Mesendoderm (in vitro differentiated cells): ENCODE measurements at regions not wholly inside any gene's neighbourhood (a gene's known extent, or its start where the extent isn't known, plus 50 kb on each side); places are given as distances from the start of the nearest gene placed in this dataset.
A peak's percentile ranks its signal among the peaks of the same experiment; 100 is the strongest.

Source experiments
- DNase-seq: peaks from one replicate; pipeline ENCODE4 v3.0.0; 2013
- H2AK5ac ChIP-seq: 2 replicates; pipeline ENCODE4 v1.6.1; 2013; ENCODE audit warnings: low read length, inconsistent platforms
- H2BK120ac ChIP-seq: 2 replicates; pipeline ENCODE4 v1.6.1; 2013; ENCODE audit warnings: low read depth, mild to moderate bottlenecking, low read length, moderate library complexity, mixed read lengths
- H2BK15ac ChIP-seq: replicated peaks from 2 replicates; pipeline ENCODE4 v1.6.1; 2013; ENCODE audit warnings: low read depth, mild to moderate bottlenecking, moderate library complexity
- H2BK5ac ChIP-seq: 2 replicates; pipeline ENCODE4 v1.6.1; 2013; ENCODE audit warnings: low read length, inconsistent platforms
- H3K18ac ChIP-seq: 2 replicates; pipeline ENCODE4 v1.6.1; 2013; ENCODE audit warnings: mild to moderate bottlenecking, low read length, mixed read lengths
- H3K23ac ChIP-seq: one replicate; pipeline ENCODE4 v1.6.1; 2013; ENCODE audit warnings: low read length
- H3K27ac ChIP-seq: 2 replicates; pipeline ENCODE4 v1.5.1; 2013; ENCODE audit warnings: low read depth, mild to moderate bottlenecking, inconsistent platforms, low read length, moderate library complexity
- H3K27me3 ChIP-seq: 2 replicates; pipeline ENCODE4 v1.6.1; 2013; ENCODE audit warnings: low read length, control low read depth, mild to moderate bottlenecking, inconsistent platforms; ENCODE audit not compliant: insufficient read depth, poor library complexity
- H3K36me3 ChIP-seq: 2 replicates; pipeline ENCODE4 v1.6.1; 2013; ENCODE audit warnings: low read length, inconsistent platforms; ENCODE audit not compliant: control insufficient read depth, insufficient read depth
- H3K4ac ChIP-seq: one replicate; pipeline ENCODE4 v1.6.1; 2013; ENCODE audit warnings: low read depth, mild to moderate bottlenecking, low read length, moderate library complexity
- H3K4me1 ChIP-seq: 2 replicates; pipeline ENCODE4 v1.6.1; 2013; ENCODE audit warnings: low read depth, low read length, inconsistent platforms; ENCODE audit not compliant: control insufficient read depth
- H3K4me2 ChIP-seq: 2 replicates; pipeline ENCODE4 v1.6.1; 2013; ENCODE audit warnings: low read length
- H3K4me3 ChIP-seq: 2 replicates; pipeline ENCODE4 v1.5.1; 2013; ENCODE audit warnings: mild to moderate bottlenecking, low read length
- H3K56ac ChIP-seq: one replicate; pipeline ENCODE4 v1.6.1; 2013; ENCODE audit warnings: low read length
- H3K79me1 ChIP-seq: 2 replicates; pipeline ENCODE4 v1.6.1; 2013; ENCODE audit warnings: low read length, inconsistent platforms
- H3K79me2 ChIP-seq: 2 replicates; pipeline ENCODE4 v1.6.1; 2013; ENCODE audit warnings: mild to moderate bottlenecking, low read length; ENCODE audit not compliant: control insufficient read depth, insufficient read depth
- H3K9ac ChIP-seq: 2 replicates; pipeline ENCODE4 v1.6.1; 2013; ENCODE audit warnings: low read length, inconsistent platforms
- H4K5ac ChIP-seq: one replicate; pipeline ENCODE4 v1.6.1; 2013; ENCODE audit warnings: low read length
- H4K8ac ChIP-seq: one replicate; pipeline ENCODE4 v1.6.1; 2013; ENCODE audit warnings: low read depth, mild to moderate bottlenecking, control low read depth, low read length, moderate library complexity
- WGBS: extraction: QIAGEN DNeasy Blood & Tissue Kit; methylation state at CpG from one replicate; pipeline ENCODE4 v1.1.7; 2013; ENCODE audit warnings: low lambda C conversion rate, missing lambda C conversion rate; ENCODE audit not compliant: insufficient coverage; ENCODE audit errors: extremely low coverage; 5-methylcytosine and 5-hydroxymethylcytosine counted together

DNA sequence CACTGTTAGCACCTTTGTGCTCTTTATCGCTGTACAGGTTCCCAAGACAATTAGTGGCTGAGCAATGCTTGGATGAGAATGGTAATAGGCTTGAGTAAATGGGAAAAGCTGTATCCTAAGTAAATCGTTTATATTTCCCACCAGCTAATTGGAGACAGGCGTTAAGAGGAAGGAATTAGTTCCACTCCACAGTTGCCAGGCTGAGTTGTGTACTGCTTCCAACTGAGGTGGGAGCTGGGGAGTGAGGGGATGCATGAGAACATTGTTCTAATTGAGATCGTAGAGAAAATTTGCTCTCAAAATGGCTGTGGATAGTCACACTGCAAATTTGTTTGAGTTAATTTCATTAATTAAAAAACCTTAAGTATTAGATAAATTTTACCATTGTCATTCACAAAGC is 285.0 kb upstream of the ADAMTSL1 start:
- no peaks in the 10 kb centered on the region for H3K79me2 ChIP-seq
- H4K8ac ChIP-seq, result no peak overlapping the region

DNA sequence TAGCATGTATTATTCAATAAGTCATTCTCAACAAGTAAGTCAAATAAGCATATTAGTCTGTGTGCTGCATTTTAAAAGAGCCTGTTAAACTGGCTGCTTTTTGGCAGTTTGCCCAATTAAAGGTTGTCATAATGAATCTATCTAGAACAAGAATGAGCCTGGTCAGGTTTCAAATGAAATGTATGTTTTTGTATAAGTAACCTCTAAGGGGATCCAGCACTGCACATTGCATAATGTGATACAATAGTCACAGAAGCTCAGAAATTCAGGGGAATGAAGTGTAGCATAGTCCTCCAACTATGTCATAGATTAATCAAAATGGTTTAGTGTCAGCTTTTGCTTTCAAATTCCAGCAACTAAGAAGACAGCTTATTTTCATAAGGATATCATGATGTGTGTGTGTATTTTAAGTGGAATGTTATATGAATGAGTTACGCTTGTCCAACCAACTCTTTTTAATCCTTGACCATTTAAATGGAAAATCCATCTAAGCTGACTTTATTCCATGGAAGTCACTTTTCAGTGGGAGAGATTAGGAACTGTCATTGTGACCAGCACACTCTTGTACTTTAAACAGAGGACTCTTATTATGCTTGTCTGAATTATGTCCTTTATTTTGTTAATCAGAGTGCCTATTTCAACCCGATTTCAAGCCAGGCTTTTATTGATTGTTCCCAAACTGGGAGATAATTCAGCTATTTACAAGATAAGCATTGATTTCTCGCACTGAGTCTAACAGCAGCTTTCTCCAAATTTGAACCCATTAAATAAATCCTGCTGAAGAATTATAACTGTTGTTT is 283.9 kb upstream of the ADAMTSL1 start:
- WGBS, result no CpG with 5 or more reads among the region's 3 CpGs
- no peak overlapping the region for H3K27ac ChIP-seq

More for the DNA sequence above, 285.0 kb upstream of the ADAMTSL1 start:
- Histone ChIP-seq H3K27ac (no peak overlapping the region), H3K4ac (no peak overlapping the region), H3K56ac (no peak overlapping the region), H3K36me3 (no peaks in the 10 kb centered on the region), H2BK120ac (no peak overlapping the region), H3K4me1 (no peaks in the 10 kb centered on the region), H2BK15ac (no peak overlapping the region), H3K4me2 (no peak overlapping the region), H3K9ac (no peak overlapping the region), H3K18ac (no peak overlapping the region), H3K79me1 (no peaks in the 10 kb centered on the region), H3K23ac (no peak overlapping the region), H4K5ac (no peak overlapping the region), H3K27me3 (no peaks in the 10 kb centered on the region), H2AK5ac (no peak overlapping the region), H2BK5ac (no peak overlapping the region), H3K4me3 (no peak overlapping the region)
- WGBS, result no CpG with 5 or more reads among the region's 4 CpGs
- no peak for DNase-seq

DNA sequence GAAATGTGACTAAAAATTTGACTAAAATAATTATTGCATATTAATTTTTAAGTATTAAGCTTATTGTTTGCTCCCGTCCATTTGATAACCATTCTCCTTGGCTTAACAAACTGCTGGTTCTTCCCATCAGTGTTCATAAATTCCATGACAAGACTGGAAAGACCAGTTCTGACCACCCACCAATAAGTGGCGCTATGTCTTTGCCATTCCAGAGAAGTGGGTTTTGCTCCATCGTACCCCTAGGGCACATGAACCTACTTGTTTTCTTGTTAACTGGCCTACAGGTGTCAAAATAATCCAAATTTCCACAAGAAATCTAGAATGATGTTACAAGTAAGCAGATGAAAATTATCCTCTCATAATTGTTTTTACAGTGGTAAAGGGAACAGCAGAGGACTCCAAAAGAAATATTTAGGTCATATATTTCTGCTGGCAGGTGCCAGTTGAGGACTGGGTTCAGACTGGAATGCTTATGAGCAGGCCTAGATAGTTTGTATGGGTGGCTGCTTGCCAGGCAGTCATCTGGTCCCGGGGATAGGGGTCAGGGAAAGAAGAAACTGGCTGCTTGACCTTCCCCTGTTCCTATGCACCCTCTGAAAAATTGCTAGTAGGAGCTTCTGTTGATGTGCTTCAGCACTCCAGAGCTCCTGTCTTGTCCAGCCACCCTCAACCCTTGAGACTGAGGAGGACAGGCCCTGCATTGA is 283.1 kb upstream of the ADAMTSL1 start:
- Histone ChIP-seq H3K27ac (no peak overlapping the region), H3K9ac (no peak overlapping the region), H3K18ac (no peak overlapping the region), H4K8ac (no peak overlapping the region), H2BK5ac (no peak overlapping the region), H3K4me1 (no peaks in the 10 kb centered on the region), H3K4me3 (no peak overlapping the region), H3K79me2 (no peaks in the 10 kb centered on the region), H3K79me1 (no peaks in the 10 kb centered on the region), H3K27me3 (no peaks in the 10 kb centered on the region), H3K56ac (no peak overlapping the region), H2BK15ac (no peak overlapping the region), H4K5ac (no peak overlapping the region), H3K4ac (no peak overlapping the region), H3K4me2 (no peak overlapping the region), H2AK5ac (no peak overlapping the region), H2BK120ac (no peak overlapping the region), H3K36me3 (no peaks in the 10 kb centered on the region), H3K23ac (no peak overlapping the region)
- no CpG with 5 or more reads among the region's 4 CpGs for WGBS
- peak; percentile 50 for DNase-seq

More for the DNA sequence above, 283.9 kb upstream of the ADAMTSL1 start:
- no peak overlapping the region for H4K8ac ChIP-seq
- H3K36me3 ChIP-seq, result no peaks in the 10 kb centered on the region
- DNase-seq, result no peak
- no peak overlapping the region for H3K18ac ChIP-seq
- H3K79me2 ChIP-seq, result no peaks in the 10 kb centered on the region
- no peak overlapping the region for H3K4me2 ChIP-seq
- no peak overlapping the region for H3K4ac ChIP-seq
- H2BK5ac ChIP-seq, result no peak overlapping the region
- H3K27me3 ChIP-seq, result no peaks in the 10 kb centered on the region
- H2BK120ac ChIP-seq, result no peak overlapping the region
- H3K4me3 ChIP-seq, result no peak overlapping the region
- no peak overlapping the region for H3K56ac ChIP-seq
- no peak overlapping the region for H2BK15ac ChIP-seq
- no peak overlapping the region for H3K9ac ChIP-seq
- H4K5ac ChIP-seq, result no peak overlapping the region
- no peak overlapping the region for H2AK5ac ChIP-seq
- no peaks in the 10 kb centered on the region for H3K4me1 ChIP-seq
- H3K79me1 ChIP-seq, result no peaks in the 10 kb centered on the region
- H3K23ac ChIP-seq, result no peak overlapping the region

DNA sequence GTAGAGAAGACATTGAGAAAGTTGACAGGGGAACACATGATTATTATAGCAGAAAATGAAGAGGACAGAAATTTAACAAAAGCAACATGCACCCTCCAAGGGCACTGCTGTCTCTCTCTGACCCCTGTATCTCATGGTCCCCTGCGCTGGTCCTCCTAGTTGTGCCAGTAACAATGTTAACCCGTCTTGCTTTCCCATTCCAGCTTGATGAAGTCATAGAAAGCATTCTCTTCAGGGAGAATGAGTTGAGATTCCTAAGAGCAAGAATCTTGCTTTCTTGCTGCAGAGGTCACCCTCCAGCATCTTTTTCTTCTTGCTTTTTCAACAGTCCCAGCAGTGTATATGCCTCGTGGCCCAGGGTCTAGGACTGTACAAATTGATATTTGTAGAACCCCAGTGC is 279.6 kb upstream of the ADAMTSL1 start:
- H2AK5ac ChIP-seq, result no peak overlapping the region
- no peak overlapping the region for H3K4me3 ChIP-seq
- no peak overlapping the region for H3K27ac ChIP-seq
- peak; percentile 78 for DNase-seq
- H3K23ac ChIP-seq, result no peak overlapping the region
- H4K8ac ChIP-seq, result no peak overlapping the region
- no peak overlapping the region for H4K5ac ChIP-seq
- H3K36me3 ChIP-seq, result no peaks in the 10 kb centered on the region
- H2BK120ac ChIP-seq, result no peak overlapping the region
- no peak overlapping the region for H3K9ac ChIP-seq
- H2BK5ac ChIP-seq, result no peak overlapping the region
- H3K18ac ChIP-seq, result no peak overlapping the region
- H3K27me3 ChIP-seq, result no peaks in the 10 kb centered on the region
- H3K79me1 ChIP-seq, result no peaks in the 10 kb centered on the region
- H3K4ac ChIP-seq, result no peak overlapping the region
- no peaks in the 10 kb centered on the region for H3K79me2 ChIP-seq
- no peak overlapping the region for H3K56ac ChIP-seq
- no CpG with 5 or more reads among the region's 3 CpGs for WGBS
- no peak overlapping the region for H2BK15ac ChIP-seq
- no peak overlapping the region for H3K4me2 ChIP-seq
- no peaks in the 10 kb centered on the region for H3K4me1 ChIP-seq

DNA sequence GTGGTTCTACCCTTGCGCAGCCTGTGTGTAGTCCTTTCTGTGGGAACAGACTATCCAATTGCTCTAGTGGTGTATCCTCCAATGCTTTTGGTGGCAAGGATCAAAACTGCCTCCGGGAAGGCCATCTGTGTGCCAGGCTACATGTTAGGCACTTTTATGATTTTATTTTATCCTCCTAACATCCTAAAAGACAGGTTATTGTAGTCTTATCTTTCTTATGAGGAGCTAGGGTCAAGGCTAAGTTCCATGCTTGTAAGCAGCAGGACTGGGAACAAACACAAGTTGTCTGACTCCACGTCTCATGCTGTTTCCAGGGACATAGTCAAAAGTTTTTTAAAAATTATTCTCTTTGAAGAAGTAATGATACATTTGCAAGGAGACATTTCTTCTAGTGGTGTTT is 278.7 kb upstream of the ADAMTSL1 start:
- Histone ChIP-seq H2BK120ac (no peak overlapping the region), H3K4ac (no peak overlapping the region), H3K27ac (no peak overlapping the region), H4K5ac (no peak overlapping the region), H3K79me1 (no peaks in the 10 kb centered on the region), H2AK5ac (no peak overlapping the region), H3K56ac (no peak overlapping the region), H3K9ac (no peak overlapping the region), H3K27me3 (no peaks in the 10 kb centered on the region), H3K36me3 (no peaks in the 10 kb centered on the region), H3K23ac (no peak overlapping the region), H3K4me2 (no peak overlapping the region), H2BK5ac (no peak overlapping the region), H3K4me3 (no peak overlapping the region), H3K79me2 (no peaks in the 10 kb centered on the region), H2BK15ac (no peak overlapping the region), H3K4me1 (no peaks in the 10 kb centered on the region), H4K8ac (no peak overlapping the region), H3K18ac (no peak overlapping the region)
- WGBS, result no CpG with 5 or more reads among the region's 3 CpGs
- DNase-seq, result no peak
